ENCODE measurements at regions not wholly inside any gene's neighbourhood (a gene's known extent, or its start where the extent isn't known, plus 50 kb on each side); places are given as distances from the start of the nearest gene placed in this dataset.

GRCh38 chr12:126512916-126513913, 1448.0 kb downstream of the AACS start:
- no peak for DNase-seq (ENCODE audit: low spot score)

GRCh38 chr12:126518596-126519200, 1453.5 kb downstream of the AACS start:
- no peak for DNase-seq (ENCODE audit: low spot score)

GRCh38 chr12:126519833-126520232, 1454.6 kb downstream of the AACS start:
- DNase-seq (ENCODE audit: low spot score), result no peak

GRCh38 chr12:126523891-126524290, 1458.7 kb downstream of the AACS start:
- no peak for DNase-seq (ENCODE audit: low spot score)

GRCh38 chr12:126534495-126534894, 1469.3 kb downstream of the AACS start:
- no peak for DNase-seq (ENCODE audit: low spot score)

- DNase-seq (ENCODE audit: low spot score), result no peak
Observed at GRCh38 chr12:126534942-126535341, 1469.7 kb downstream of the AACS start.

- DNase-seq (ENCODE audit: low spot score), result no peak
Observed at GRCh38 chr12:126535971-126536370, 1470.7 kb downstream of the AACS start.

GRCh38 chr12:126537961-126538530, 1472.8 kb downstream of the AACS start:
- DNase-seq (ENCODE audit: low spot score), result no peak

GRCh38 chr12:126538888-126539287, 1473.7 kb downstream of the AACS start:
- DNase-seq (ENCODE audit: low spot score), result no peak

GRCh38 chr12:126545411-126545810, 1480.2 kb downstream of the AACS start:
- no peak for DNase-seq (ENCODE audit: low spot score)

GRCh38 chr12:126547905-126548304, 1482.7 kb downstream of the AACS start:
- no peak for DNase-seq (ENCODE audit: low spot score)

- no peak for DNase-seq (ENCODE audit: low spot score)
Observed at GRCh38 chr12:126551869-126552268, 1486.6 kb downstream of the AACS start.

- DNase-seq (ENCODE audit: low spot score), result no peak
Observed at GRCh38 chr12:126554625-126555024, 1489.4 kb downstream of the AACS start.

GRCh38 chr12:126557659-126558058, 1492.4 kb downstream of the AACS start:
- no peak for DNase-seq (ENCODE audit: low spot score)

- no peak for DNase-seq (ENCODE audit: low spot score)
Observed at GRCh38 chr12:126558219-126558618, 1493.0 kb downstream of the AACS start.

GRCh38 chr12:126558810-126559209, 1493.6 kb downstream of the AACS start:
- no peak for DNase-seq (ENCODE audit: low spot score)

GRCh38 chr12:126567016-126567415, 1501.8 kb downstream of the AACS start:
- DNase-seq (ENCODE audit: low spot score), result no peak

- no peak for DNase-seq (ENCODE audit: low spot score)
Observed at GRCh38 chr12:126569706-126570105, 1504.5 kb downstream of the AACS start.

- DNase-seq (ENCODE audit: low spot score), result no peak
Observed at GRCh38 chr12:126570566-126570965, 1505.3 kb downstream of the AACS start.

GRCh38 chr12:126572170-126572569, 1506.9 kb downstream of the AACS start:
- no peak for DNase-seq (ENCODE audit: low spot score)

- DNase-seq (ENCODE audit: low spot score), result no peak
Observed at GRCh38 chr12:126581655-126582054, 1516.4 kb downstream of the AACS start.

- DNase-seq (ENCODE audit: low spot score), result no peak
Observed at GRCh38 chr12:126582231-126582630, 1517.0 kb downstream of the AACS start.
